HG03575 (cell line): ENCODE measurements at regions not wholly inside any gene's neighbourhood (a gene's known extent, or its start where the extent isn't known, plus 50 kb on each side); places are given as distances from the start of the nearest gene placed in this dataset.
"Not testable (repeated sequence)": the region's sequence is repeated elsewhere in the genome, so short reads cannot be mapped to it uniquely, and the experiment has no call there.

Experiments
- ATAC-seq: cut with Tn5 transposase; IDR thresholded peaks from one replicate; pipeline ENCODE4 v1.9.1; 2021; ENCODE audit not compliant: unreplicated experiment, insufficient number of reproducible peaks, low FRiP score; ENCODE audit errors: extremely low read depth

DNA sequence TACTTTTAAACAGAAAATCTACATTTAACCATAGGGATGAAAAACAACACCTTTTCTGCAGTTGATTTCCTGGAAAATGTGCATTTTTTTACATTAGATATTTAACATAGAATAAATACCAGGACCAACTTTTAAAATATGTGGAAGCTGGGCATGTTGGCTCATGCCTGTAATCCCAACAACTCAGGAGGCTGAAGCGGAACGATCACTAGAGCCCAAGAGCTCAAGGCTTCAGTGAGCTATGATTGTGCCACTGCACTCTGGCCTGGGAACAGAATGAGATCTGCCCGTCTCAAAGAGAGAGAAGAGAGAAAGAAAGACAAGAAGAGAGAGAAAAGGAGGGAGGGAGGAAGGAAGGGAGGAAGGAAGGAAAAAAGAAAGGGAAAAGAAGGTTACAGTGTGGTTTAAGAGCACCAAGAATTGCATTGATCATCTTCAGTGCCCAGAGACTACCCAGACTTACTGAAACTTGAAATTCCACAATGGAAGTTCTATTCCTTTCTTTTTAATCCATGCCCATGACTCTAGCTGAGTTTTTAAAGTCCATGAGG is 189.4 kb upstream of the ARID1B start:
- ATAC-seq, result no peak

DNA sequence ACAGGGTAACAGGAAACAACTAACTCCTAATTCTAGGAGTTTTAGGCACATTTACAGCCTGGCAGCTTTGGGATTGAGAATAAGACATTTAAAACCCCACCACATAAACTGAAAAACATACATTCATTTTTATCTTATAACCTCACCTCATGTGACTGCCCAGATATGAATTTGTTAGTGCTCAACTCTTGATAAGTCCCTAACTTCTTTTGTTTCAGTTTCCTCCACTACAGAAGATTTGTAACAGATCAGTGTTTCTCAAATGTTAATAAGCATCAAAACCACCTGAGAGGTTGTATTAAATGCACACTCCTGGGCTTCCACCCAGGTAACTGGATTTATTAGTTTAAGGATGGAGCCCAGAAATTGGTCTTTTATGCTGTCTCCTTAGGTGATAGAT is 190.1 kb upstream of the ARID1B start:
- ATAC-seq, result no peak

DNA sequence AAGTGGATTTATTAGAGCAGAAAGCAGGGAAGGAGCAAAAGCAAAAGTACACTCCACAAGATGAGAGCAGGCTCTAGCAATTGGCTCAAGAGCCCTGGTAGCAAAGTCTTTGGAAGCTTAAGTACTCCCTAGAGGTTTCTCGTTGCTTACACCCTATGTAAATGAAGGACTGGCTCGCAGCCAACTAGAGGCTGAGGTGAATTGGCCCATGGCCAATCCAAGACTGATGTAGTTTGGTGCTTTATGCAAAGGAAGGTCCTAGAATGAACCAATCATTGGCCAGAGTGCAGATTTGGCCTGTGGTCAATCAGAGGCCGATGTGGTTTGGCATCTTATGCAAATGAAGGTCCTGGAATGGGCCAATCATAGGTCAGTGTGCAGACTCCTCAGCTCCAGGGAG is 191.3 kb upstream of the ARID1B start:
- ATAC-seq, result no peak

DNA sequence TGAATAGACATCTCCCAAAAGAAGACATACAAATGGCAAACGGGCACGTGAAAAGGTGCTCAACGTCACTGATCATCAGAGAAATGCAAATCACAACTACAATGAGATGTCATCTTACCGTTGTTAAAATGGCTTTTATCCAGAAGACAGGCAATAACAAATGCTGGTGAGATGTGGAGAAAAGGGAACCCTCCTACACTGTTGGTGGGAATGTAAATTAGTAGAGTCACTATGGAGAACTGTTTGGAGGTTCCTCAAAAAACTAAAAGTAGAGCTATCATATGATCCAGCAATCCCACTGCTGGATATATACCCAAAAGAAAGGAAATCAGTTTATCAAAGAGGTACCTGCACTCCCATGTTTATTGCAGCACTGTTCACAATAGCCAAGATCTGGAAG is 193.1 kb upstream of the ARID1B start:
- ATAC-seq, result not testable (repeated sequence)

DNA sequence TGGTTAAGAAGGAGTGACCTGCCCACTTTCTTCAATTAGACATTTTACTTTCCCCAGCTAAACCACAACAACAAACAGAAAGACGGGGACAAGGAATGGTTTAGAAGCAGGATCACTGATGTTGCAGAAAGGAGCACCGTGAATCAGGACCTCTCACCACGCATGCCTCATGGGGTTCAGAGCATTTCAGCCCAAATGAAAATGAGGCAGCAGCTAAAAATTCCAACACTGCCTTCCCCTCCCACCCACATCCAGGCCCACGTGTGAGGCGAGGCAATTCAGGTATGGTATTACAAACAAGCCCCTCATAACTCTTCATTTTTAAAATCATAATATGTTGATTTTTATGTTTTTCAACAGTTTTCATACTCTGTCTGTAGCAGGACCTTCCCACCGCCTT is 194.1 kb upstream of the ARID1B start:
- no peak for ATAC-seq

DNA sequence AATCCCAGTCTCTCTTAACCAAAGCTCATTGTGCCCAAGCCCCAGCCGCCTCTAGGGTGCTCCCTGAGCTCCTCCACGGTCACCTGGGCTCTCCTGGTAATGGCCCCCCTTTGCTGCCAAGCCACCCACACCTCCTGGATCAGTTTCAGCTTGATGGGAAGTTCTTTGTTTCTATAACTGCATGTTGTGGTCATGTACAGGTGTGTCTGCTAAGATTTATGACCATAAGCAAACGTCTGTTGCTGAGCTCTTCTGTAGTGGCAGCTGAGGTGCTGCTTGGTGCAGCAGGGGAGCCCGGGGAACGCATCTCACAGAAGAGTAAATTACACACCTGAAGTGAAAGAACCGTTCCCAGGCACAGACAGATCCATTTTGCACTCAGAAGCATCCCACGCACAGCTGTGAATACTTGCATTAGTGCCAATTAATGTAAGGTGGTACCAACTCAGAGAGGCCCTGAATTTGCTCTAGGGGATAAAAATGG is 194.6 kb upstream of the ARID1B start:
- no peak for ATAC-seq

DNA sequence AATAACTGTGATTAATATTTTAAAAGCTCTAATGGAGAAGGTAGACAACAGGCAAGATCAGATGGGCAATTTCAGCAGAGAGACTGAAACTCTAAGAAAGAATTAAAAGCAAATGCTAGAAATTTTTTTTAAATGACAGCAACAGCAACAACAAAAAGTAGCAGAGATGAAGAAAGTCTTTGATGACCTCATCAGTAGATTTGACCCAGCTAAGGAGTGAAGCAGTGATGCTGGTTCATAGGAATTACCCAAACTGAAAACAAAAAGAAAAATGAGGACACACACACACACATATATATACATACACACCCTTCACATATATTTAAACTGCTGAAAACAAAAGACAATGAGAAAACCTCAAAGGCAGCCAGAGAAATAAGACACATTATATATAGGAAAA is 197.6 kb upstream of the ARID1B start:
- no peak for ATAC-seq

DNA sequence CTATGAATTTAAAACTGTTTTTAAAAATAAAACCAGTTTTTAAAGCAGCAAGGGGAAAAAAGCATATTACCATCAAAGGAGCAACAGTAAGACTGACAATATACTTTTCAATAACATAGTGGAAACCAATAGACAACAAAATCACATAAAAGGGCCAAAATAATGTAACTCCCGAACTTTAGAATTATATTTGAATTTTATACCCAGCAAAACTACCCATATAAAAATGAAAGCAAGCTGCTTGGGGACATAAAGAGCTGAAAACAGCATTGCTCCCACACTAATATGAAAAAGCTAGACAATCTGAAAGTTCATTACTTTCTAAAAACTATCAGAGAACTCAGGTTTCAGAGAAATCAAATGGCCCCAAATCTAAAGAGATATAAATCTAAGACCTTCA is 199.4 kb upstream of the ARID1B start:
- no peak for ATAC-seq

DNA sequence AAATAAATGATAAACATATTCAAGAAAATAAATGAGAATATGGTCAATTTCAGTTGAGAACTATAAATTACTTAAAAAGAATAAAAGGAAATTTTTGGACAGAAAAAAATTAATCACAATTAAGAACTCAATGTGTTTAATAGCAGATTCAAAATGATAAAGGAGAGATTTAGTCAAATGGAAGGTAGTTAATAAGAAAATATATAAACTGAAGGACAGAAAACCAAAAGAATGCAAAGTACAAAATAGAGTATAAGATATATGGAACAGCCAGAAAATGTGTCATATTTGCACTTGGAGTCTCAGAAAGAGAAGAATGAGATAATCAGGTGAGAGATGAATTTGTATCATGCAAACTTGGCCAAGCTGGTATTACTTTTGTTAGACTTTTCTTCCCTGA is 201.8 kb upstream of the ARID1B start:
- ATAC-seq, result no peak

DNA sequence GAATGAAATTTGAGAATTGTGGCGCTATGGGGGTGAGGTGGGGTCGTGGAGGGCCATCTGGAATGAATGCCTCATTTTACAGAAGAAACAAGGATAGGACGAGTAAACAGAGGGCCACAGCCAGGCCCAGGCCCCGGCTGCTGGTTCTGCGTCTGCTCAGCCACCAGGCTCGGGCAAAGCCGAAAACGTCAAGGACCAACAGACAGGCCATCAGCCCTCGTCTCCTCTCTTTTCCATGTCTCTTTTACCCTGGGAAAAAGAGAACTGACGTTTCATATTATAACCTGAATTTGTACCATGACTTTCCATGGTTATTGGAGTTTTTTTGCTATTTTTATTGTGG is 212.4 kb upstream of the ARID1B start:
- no peak for ATAC-seq

DNA sequence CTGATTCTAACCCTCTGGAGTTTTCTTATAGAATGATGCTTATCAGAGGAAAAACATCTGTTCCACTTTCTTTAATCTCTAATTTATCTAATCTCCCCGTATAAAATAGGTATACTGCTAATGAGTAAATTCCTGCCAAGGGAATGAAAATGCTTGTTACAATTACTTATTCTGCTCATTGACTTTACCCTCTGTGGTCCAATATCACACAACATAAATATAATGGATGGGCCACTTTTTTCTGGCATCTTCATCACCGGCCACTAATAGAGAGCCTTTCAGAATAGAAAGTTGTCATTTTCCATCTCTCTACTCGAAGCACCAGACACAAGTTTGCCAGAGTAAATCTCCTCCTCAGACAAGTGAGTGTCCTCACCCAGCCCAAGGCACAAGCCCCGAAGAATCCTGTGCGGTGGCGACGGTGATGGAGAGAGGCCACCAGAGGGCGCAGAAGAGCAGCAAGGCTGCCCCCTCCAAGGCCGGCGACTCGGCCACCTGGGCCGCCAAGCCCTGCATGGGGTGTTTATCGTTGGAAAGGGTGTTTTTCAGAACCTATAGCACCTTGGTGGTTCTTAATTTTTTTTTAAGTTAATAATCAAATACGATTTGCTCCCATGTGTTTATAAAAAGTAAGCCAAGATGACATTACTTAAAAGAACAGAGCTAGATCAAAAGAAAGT is 212.9 kb upstream of the ARID1B start:
- ATAC-seq, result peak; percentile 78

DNA sequence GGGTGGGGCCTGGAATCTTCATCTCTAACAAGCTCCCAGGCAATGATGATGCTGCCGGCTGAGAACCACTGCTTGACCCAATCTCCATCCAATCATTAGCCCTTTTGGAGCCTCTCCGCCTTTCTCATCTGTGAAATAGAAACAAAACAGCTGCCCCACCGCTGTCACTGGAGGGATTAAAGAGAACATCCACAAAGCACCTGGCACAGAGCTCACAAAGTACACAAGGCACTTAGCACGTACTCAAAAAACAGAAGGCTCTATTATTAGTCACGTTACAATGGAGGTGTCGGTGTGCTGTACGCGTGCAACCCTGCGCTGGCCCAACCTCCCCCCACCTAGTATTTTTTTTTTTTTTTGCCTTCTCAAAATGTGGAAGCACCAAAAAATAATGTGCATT is 213.5 kb upstream of the ARID1B start:
- no peak for ATAC-seq

DNA sequence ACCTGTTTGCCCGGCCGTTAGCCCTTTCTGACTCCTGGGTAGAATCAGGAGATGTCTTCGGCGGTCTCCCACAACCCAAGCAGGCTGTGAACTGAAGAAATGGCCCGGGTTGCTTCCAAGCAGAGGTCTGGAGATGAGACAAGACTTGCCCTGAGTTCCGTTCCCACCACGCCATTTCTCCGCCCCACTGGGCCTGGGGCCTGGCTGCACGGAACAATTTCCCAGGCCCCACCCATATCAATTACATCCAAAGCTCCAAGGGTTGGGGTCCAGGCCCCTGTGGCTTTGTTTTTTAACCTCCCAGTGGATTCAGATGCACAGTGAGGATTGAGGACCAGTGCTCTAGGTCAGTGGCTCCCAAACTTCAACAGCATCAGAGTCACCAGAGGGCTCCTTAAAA is 214.5 kb upstream of the ARID1B start:
- no peak for ATAC-seq

DNA sequence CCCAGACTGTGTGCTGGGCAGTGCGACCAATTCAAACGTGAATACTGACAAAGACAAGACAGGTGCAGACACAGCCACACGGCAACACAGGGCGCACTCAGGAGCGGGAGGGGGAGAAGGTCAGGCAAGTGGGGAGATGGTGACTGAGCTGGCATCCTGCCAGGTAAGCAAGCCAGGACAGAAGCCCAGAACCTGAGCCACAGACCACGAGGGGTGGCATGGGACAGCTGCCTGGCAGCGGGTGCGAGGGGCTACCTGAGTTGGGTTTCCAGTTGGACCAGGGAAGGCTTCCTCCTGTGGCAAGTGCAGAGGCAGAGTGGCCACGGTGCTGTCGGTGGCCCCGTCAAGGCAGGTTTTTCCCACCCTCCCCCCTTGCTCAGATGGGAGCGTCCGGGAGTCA is 215.2 kb upstream of the ARID1B start:
- no peak for ATAC-seq

DNA sequence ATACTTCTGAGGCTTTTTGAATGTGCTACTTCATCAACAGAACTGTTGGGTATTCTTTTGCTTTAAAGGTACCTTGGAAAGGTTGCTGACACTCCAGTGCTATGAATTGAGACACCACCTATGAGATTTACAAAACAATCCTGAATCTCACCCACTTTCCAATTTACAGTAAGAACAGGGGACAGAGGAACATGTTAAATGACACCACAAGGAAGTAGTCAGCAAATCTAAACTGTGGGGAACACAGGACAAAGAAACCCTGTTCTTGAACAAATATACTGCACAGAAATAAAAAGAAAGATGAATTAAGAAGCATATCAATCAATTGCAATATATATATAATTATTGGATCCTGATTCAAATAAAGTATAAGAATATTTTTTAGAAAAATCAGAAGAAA is 216.7 kb upstream of the ARID1B start:
- no peak for ATAC-seq

DNA sequence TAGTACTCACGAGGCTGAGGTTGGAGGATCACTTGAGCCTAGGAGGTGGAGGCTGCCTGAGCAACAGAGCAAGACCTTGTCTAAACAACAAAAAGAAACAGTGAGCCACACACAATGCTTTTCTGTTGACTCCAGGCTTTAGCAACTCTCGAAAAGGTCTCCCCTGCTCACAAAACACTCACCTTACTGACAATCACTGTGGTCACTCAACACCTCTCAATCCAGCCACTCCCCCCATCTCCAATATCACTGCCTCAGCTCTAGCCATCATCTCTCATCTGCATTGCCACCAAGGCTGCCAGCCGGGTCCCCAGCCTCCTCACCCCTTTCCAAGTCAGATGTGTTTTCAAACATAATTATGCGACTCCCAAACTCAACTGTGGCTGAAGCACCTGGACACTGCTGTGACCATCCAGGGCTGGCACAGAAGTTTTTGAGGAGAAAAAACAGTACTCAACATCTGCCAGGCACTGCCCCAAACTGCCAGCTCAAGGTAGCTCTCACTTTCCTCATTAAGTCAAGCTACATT is 218.0 kb upstream of the ARID1B start:
- no peak for ATAC-seq

DNA sequence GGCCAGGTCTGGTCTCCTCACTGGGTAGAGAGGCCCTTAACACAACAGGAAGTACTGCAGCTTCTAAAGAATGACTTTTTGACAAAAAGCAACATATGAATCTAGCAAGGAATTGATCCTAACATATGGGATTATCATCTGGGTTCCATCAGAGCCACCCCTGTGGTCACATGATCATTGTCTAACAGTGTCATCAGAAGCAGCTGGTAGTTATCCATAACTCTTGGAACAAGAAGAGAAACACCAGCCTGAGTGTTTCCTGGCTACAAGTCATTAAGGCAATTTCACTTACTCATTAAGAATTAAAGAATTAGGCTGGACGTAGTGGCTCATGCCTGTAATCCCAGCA is 219.3 kb upstream of the ARID1B start:
- ATAC-seq, result no peak

DNA sequence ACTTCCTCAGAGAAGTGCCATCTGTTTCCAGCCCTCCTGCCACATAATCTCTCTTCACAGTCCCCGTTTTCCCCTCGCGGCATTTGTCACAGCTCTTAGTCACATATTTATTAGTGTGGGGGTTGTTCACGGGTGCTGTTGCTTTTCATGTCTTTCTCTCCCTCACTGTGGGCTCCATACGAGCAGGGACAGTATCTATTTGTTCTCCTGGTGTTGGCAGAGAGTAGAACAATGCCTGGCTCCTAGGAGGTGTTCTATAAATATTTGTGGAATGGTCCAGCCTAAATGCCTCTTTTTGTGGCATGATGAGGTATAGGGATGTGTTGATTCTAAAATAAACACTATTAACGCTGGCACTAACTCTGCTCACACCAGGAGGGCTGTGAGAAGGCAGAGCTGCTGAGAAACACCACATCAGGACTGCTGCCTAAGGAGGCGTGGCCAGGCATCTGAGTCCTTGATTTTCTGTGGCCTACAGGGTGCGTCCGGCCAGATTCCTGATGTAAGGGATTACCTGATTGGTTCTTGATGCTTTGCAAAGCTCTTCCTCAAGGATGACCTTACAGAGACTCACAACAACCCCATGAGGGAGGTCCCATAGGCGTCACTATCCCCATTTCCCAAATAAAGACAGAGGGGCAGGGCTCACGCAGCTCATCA is 219.8 kb upstream of the ARID1B start:
- ATAC-seq, result no peak

DNA sequence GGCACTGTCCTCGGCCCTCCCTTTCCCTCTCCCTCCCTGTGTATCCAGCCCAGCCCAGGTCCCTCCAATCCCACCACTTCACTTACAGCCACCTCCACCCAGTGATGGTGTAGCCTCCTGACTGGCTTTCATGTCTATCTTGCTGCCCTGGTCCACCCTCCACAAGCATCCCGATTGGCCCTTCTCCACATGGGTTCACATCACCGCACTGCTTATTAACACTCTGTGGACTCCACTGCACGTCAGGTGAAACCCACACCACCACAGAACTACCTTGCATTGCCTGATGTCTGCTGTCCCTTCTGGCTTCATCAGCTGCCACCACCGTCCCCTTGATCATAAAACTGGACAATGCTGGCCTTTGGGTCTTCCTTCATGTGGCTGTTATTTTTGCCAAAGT is 220.4 kb upstream of the ARID1B start:
- ATAC-seq, result no peak

DNA sequence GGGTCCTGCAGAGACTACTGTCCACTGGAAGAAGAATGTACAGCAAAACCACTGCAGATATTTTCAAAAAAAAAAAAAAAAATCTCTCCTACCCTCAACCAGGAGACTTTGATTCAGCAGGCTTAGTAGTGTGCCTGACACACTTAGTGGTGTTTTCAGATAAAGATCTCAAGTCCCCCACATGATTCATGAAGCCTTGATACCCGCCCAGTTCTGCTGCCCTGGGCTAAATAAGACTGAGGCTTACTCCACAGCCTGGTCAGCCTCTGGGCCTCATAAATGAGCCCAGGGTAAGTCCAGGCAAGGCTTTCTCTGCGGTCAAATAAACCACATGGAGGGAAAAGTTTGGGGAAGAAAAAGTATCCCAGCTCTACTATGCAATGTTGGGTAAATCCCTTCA is 222.1 kb upstream of the ARID1B start:
- ATAC-seq, result no peak

DNA sequence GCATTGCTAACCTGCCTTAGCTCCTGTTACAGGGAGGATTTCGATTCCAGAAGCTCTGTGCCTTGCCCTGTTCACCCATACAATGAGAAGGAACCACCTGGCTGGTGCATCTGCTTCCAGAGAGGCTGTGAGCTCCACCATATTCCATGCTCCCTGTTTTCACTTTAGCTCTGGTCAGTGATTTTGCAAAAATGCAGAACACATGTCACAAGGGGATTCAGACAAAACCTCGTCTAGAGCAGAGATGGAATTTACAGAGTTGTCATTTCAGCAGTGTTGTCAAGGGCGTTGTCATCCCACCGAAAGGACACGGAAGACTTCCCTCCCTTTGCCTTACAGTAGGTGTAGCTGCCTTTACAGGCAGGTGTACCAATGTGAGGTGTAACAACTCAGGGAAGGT is 223.0 kb upstream of the ARID1B start:
- ATAC-seq, result no peak
